C4-2B (cell line): ENCODE measurements at regions not wholly inside any gene's neighbourhood (a gene's known extent, or its start where the extent isn't known, plus 50 kb on each side); places are given as distances from the start of the nearest gene placed in this dataset.

ENCODE experiments used
- CTCF ChIP-seq: fragments of 450-650 bp; conservative IDR thresholded peaks from 2 replicates; pipeline ENCODE4 v1.5.1; 2017; ENCODE audit warnings: mild to moderate bottlenecking
- ZFX ChIP-seq: fragments of 450-650 bp; IDR thresholded peaks from 2 replicates; pipeline ENCODE4 v1.6.1; 2017

DNA sequence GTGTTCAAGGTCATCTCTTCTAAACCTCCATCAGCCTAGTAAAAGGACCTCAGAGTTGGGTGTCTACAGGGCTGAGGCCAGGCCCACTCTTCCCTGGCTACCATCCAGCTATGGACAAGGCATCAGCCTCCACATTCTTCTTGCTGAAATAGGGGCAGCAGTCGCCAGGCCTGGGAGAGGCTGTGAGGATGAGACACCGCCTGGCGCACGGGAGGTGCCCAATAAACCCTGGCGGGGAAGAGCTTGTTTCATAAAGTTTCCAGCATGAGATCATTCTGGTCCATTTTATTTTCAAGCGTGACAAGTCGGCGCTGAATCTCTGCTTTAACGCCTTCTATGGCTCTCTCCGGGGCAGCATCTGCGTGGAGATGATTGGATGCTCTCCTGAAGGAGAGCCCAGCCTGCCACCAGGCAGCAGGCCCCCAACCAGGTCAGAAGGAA, 153.4 kb downstream of the OLFM1 start:
- TF ChIP-seq CTCF (no peak), ZFX (no peak)
